ENCODE measurements at regions not wholly inside any gene's neighbourhood (a gene's known extent, or its start where the extent isn't known, plus 50 kb on each side); places are given as distances from the start of the nearest gene placed in this dataset.

DNA sequence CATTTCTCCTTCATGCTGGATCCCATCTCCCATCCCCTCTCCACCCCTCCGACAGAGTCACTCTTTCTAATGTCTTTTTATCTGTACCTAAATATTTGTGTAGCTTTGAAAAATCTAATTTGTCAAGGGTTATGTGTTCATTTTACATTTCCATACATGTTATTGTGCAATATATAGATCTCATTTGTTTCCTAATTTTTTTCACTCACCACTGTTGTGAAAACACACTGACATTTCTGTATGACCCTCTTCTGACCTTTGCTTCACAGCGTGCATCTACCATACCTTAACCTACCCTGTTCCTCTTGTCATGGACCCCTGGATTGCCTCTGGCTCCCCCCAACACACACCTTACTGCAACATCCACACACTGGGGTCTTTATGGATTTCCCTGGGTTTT is 942.9 kb downstream of the TBC1D22A start:
- H3K36me3 Mint-ChIP-seq = no peaks in the 10 kb centered on the region
- no peaks in the 10 kb centered on the region for H3K36me3 ChIP-seq (ENCODE audit: control insufficient read depth in 2 of 2, extremely low read depth in 1 of 2, insufficient read depth in 1 of 2, low read length in 1 of 2)
- no peak overlapping the region for H3K4me3 Mint-ChIP-seq
- no peak for DNase-seq
- H3K4me3 ChIP-seq (ENCODE audit: control insufficient read depth in 1 of 2, extremely low read depth in 1 of 2, low read length in 1 of 2) = no peak overlapping the region
- ChIA-PET CTCF (no interaction called here), POLR2A (interaction anchor here in 1 of 2 donors (0.6 kb wide), 1 partner anchor 8 kb away, joined by 3 read pairs; no protein-coding TSS in a partner anchor)
- no peak for ATAC-seq (replicated peaks in 1 of 4)
- H3K27ac ChIP-seq (ENCODE audit: low read length) = no peak overlapping the region
- no peaks in the 10 kb centered on the region for H3K9me3 ChIP-seq
- no peak overlapping the region for H3K27ac Mint-ChIP-seq
- WGBS (ENCODE audit: insufficient coverage) = 60% methylated on average over 1 of the region's 2 CpGs
- H3K27me3 Mint-ChIP-seq = peaks cover 17 to 23% of the 10 kb centered on the region in 2 donors
- no peaks in the 10 kb centered on the region for H3K4me1 Mint-ChIP-seq
- no peaks in the 10 kb centered on the region for H3K9me3 Mint-ChIP-seq
- peaks cover 2 to 11% of the 10 kb centered on the region in 2 experiments for H3K27me3 ChIP-seq (replicated peaks in 1 of 2; ENCODE audit: control insufficient read depth in 2 of 2, extremely low read depth in 1 of 2, insufficient read depth in 2 of 2, low read length in 1 of 2)
- no peaks in the 10 kb centered on the region for H3K4me1 ChIP-seq (ENCODE audit: control insufficient read depth in 1 of 2, extremely low read depth in 1 of 2, insufficient read depth in 2 of 2, low read length in 2 of 2)

GRCh38 chr22:47698906-47699305 is 936.5 kb downstream of the TBC1D22A start:
- H3K4me3 Mint-ChIP-seq = no peak overlapping the region
- ATAC-seq (replicated peaks in 1 of 4) = no peak
- CTCF ChIA-PET = no interaction called here
- Histone ChIP-seq H3K27ac (ENCODE audit: low read length) (no peak overlapping the region), H3K4me1 (ENCODE audit: control insufficient read depth in 1 of 2, extremely low read depth in 1 of 2, insufficient read depth in 2 of 2, low read length in 2 of 2) (no peaks in the 10 kb centered on the region), H3K27me3 (replicated peaks in 1 of 2; ENCODE audit: control insufficient read depth in 2 of 2, extremely low read depth in 1 of 2, insufficient read depth in 2 of 2, low read length in 1 of 2) (no peaks in the 10 kb centered on the region), H3K9me3 (no peaks in the 10 kb centered on the region), H3K4me3 (ENCODE audit: control insufficient read depth in 1 of 2, extremely low read depth in 1 of 2, low read length in 1 of 2) (no peak overlapping the region), H3K36me3 (ENCODE audit: control insufficient read depth in 2 of 2, extremely low read depth in 1 of 2, insufficient read depth in 1 of 2, low read length in 1 of 2) (no peaks in the 10 kb centered on the region)
- no peaks in the 10 kb centered on the region for H3K9me3 Mint-ChIP-seq
- POLR2A ChIA-PET = no interaction called here
- no peaks in the 10 kb centered on the region for H3K36me3 Mint-ChIP-seq
- H3K27me3 Mint-ChIP-seq = peaks cover 0 to 6% of the 10 kb centered on the region in 2 donors
- no peak for DNase-seq
- WGBS (ENCODE audit: insufficient coverage) = 60% methylated on average over 1 of the region's 8 CpGs
- H3K27ac Mint-ChIP-seq = no peak overlapping the region
- no peaks in the 10 kb centered on the region for H3K4me1 Mint-ChIP-seq

DNA sequence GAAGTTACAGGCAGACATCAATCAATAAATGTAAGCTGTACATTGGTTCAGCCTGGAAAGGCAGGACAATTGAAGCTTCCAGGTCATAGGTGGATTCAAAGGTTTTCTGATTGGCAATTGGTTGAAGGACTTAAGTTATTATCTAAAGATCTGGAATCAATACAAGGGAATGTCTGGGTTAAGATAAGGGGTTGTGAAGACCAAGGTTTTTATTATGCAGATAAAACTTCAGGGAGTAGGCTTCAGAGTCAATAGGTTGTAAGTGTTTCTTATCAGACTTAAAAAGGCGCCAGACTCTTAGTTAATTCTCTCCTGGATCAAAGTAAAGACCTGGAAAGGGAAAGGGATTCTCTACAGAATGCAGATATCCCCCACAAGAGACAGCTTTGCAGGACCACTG is 935.4 kb downstream of the TBC1D22A start:
- H3K36me3 Mint-ChIP-seq = no peaks in the 10 kb centered on the region

DNA sequence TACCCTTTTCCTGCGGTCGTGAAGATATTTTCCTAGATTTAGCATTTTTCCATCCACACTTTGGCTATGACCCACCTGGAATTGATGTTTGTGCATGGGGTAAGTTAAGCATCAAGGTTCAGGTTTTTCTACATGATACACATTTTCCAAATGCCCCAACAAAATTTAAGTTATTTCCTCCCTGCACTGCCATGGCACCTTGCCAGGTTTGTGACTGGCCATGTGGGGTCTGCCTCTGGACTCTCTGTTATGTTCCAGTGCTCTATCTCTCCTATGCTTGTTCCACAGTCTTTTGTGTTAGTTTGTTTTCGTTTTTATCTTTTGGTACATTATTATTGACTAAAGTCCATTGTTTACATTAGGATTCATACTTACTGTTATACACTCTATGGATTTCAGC is 934.3 kb downstream of the TBC1D22A start:
- Histone ChIP-seq H3K9me3 (no peaks in the 10 kb centered on the region), H3K27me3 (replicated peaks in 1 of 2; ENCODE audit: control insufficient read depth in 2 of 2, extremely low read depth in 1 of 2, insufficient read depth in 2 of 2, low read length in 1 of 2) (peaks cover 0 to 4% of the 10 kb centered on the region in 2 experiments), H3K4me3 (ENCODE audit: control insufficient read depth in 1 of 2, extremely low read depth in 1 of 2, low read length in 1 of 2) (no peak overlapping the region), H3K4me1 (ENCODE audit: control insufficient read depth in 1 of 2, extremely low read depth in 1 of 2, insufficient read depth in 2 of 2, low read length in 2 of 2) (no peaks in the 10 kb centered on the region), H3K36me3 (ENCODE audit: control insufficient read depth in 2 of 2, extremely low read depth in 1 of 2, insufficient read depth in 1 of 2, low read length in 1 of 2) (no peaks in the 10 kb centered on the region), H3K27ac (ENCODE audit: low read length) (no peak overlapping the region)
- H3K36me3 Mint-ChIP-seq = no peaks in the 10 kb centered on the region
- ATAC-seq (replicated peaks in 1 of 4) (no peak), DNase-seq (no peak)
- CTCF ChIA-PET = no interaction called here
- no peaks in the 10 kb centered on the region for H3K4me1 Mint-ChIP-seq
- no peaks in the 10 kb centered on the region for H3K9me3 Mint-ChIP-seq
- POLR2A ChIA-PET = no interaction called here
- H3K27ac Mint-ChIP-seq = no peak overlapping the region
- no peak overlapping the region for H3K4me3 Mint-ChIP-seq
- no CpG with 5 or more reads among the region's 3 CpGs for WGBS (ENCODE audit: insufficient coverage)
- H3K27me3 Mint-ChIP-seq = peaks cover 0 to 6% of the 10 kb centered on the region in 2 donors

More for the DNA sequence above, 935.4 kb downstream of the TBC1D22A start:
- ATAC-seq (replicated peaks in 1 of 4) (no peak), DNase-seq (no peak)
- POLR2A ChIA-PET = no interaction called here
- no peak overlapping the region for H3K4me3 ChIP-seq (ENCODE audit: control insufficient read depth in 1 of 2, extremely low read depth in 1 of 2, low read length in 1 of 2)
- no peaks in the 10 kb centered on the region for H3K36me3 ChIP-seq (ENCODE audit: control insufficient read depth in 2 of 2, extremely low read depth in 1 of 2, insufficient read depth in 1 of 2, low read length in 1 of 2)
- no peaks in the 10 kb centered on the region for H3K4me1 ChIP-seq (ENCODE audit: control insufficient read depth in 1 of 2, extremely low read depth in 1 of 2, insufficient read depth in 2 of 2, low read length in 2 of 2)
- CTCF ChIA-PET = no interaction called here
- Mint-ChIP-seq H3K27me3 (peaks cover 0 to 6% of the 10 kb centered on the region in 2 donors), H3K27ac (no peak overlapping the region), H3K4me3 (no peak overlapping the region), H3K4me1 (no peaks in the 10 kb centered on the region), H3K9me3 (no peaks in the 10 kb centered on the region)
- no peak overlapping the region for H3K27ac ChIP-seq (ENCODE audit: low read length)
- WGBS (ENCODE audit: insufficient coverage) = no CpG with 5 or more reads among the region's 1 CpG
- H3K9me3 ChIP-seq = no peaks in the 10 kb centered on the region
- peaks cover 0 to 4% of the 10 kb centered on the region in 2 experiments for H3K27me3 ChIP-seq (replicated peaks in 1 of 2; ENCODE audit: control insufficient read depth in 2 of 2, extremely low read depth in 1 of 2, insufficient read depth in 2 of 2, low read length in 1 of 2)

DNA sequence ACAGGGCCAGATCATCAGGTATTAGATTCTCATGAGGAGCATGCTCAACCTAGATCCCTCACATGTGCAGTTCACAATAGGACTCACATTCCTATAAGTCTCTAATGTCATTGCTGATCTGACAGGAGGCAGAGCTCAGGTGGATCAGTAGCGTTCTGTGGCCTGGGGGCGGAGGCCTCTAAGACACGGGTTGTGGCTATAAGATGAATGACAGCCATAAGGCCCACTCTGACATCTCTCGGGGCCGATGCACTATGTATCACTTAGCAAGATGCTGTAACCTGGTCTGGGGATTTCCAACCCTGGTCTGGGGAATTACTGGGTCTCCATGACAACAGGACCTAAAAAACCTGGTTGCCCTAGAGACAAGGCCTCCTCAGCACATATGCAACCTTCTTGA is 932.7 kb downstream of the TBC1D22A start:
- Mint-ChIP-seq H3K4me1 (no peaks in the 10 kb centered on the region), H3K4me3 (no peak overlapping the region), H3K27ac (no peak overlapping the region), H3K27me3 (peaks cover 0 to 6% of the 10 kb centered on the region in 2 donors), H3K9me3 (no peaks in the 10 kb centered on the region), H3K36me3 (no peaks in the 10 kb centered on the region)
- WGBS (ENCODE audit: insufficient coverage) = 84% methylated on average over 4 of the region's 5 CpGs
- H3K4me3 ChIP-seq (ENCODE audit: control insufficient read depth in 1 of 2, extremely low read depth in 1 of 2, low read length in 1 of 2) = no peak overlapping the region
- CTCF ChIA-PET = no interaction called here
- POLR2A ChIA-PET = no interaction called here
- peaks cover 0 to 4% of the 10 kb centered on the region in 2 experiments for H3K27me3 ChIP-seq (replicated peaks in 1 of 2; ENCODE audit: control insufficient read depth in 2 of 2, extremely low read depth in 1 of 2, insufficient read depth in 2 of 2, low read length in 1 of 2)
- H3K27ac ChIP-seq (ENCODE audit: low read length) = no peak overlapping the region
- no peak for DNase-seq
- no peaks in the 10 kb centered on the region for H3K4me1 ChIP-seq (ENCODE audit: control insufficient read depth in 1 of 2, extremely low read depth in 1 of 2, insufficient read depth in 2 of 2, low read length in 2 of 2)
- no peak for ATAC-seq (replicated peaks in 1 of 4)
- H3K9me3 ChIP-seq = no peaks in the 10 kb centered on the region
- H3K36me3 ChIP-seq (ENCODE audit: control insufficient read depth in 2 of 2, extremely low read depth in 1 of 2, insufficient read depth in 1 of 2, low read length in 1 of 2) = no peaks in the 10 kb centered on the region

- H3K4me3 Mint-ChIP-seq = no peak overlapping the region
- Histone ChIP-seq H3K27me3 (replicated peaks in 1 of 2; ENCODE audit: control insufficient read depth in 2 of 2, extremely low read depth in 1 of 2, insufficient read depth in 2 of 2, low read length in 1 of 2) (peaks cover 0 to 4% of the 10 kb centered on the region in 2 experiments), H3K36me3 (ENCODE audit: control insufficient read depth in 2 of 2, extremely low read depth in 1 of 2, insufficient read depth in 1 of 2, low read length in 1 of 2) (no peaks in the 10 kb centered on the region), H3K27ac (ENCODE audit: low read length) (no peak overlapping the region), H3K9me3 (no peaks in the 10 kb centered on the region), H3K4me3 (ENCODE audit: control insufficient read depth in 1 of 2, extremely low read depth in 1 of 2, low read length in 1 of 2) (no peak overlapping the region), H3K4me1 (ENCODE audit: control insufficient read depth in 1 of 2, extremely low read depth in 1 of 2, insufficient read depth in 2 of 2, low read length in 2 of 2) (no peaks in the 10 kb centered on the region)
- ChIA-PET CTCF (interaction anchor here in 1 of 2 donors (0.7 kb wide), 1 partner anchor 49 kb away, joined by 3 read pairs; no protein-coding TSS in a partner anchor), POLR2A (interaction anchor here in 1 of 2 donors (0.7 kb wide), 1 partner anchor 112 kb away, joined by 8 read pairs; no protein-coding TSS in a partner anchor)
- H3K27me3 Mint-ChIP-seq = peaks cover 0 to 6% of the 10 kb centered on the region in 2 donors
- H3K36me3 Mint-ChIP-seq = no peaks in the 10 kb centered on the region
- H3K4me1 Mint-ChIP-seq = no peaks in the 10 kb centered on the region
- ATAC-seq (replicated peaks in 1 of 4) (no peak), DNase-seq (no peak)
- H3K9me3 Mint-ChIP-seq = no peaks in the 10 kb centered on the region
- no peak overlapping the region for H3K27ac Mint-ChIP-seq
- WGBS (ENCODE audit: insufficient coverage) = no CpG with 5 or more reads among the region's 4 CpGs
Measured at GRCh38 chr22:47694536-47695130, 932.2 kb downstream of the TBC1D22A start.

DNA sequence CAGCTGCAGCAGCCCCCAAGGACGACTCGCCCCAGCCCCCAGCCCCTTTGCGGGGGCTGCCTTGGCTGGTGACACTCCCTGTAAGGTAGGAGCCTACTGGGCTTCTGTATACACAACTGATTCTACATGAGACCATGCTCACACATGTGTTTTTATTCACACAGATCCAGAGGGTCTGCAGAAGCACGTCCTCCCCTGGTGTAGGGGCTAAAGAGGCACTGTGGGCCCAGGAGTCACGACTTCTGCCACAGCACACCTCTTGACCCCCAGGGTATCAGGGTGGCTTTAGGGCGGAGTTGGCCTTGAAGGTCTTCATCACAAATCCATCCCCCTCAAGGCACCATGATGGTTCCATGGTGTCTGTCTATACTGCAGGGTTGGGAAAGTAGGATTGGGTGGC is 931.2 kb downstream of the TBC1D22A start:
- Histone ChIP-seq H3K36me3 (ENCODE audit: control insufficient read depth in 2 of 2, extremely low read depth in 1 of 2, insufficient read depth in 1 of 2, low read length in 1 of 2) (no peaks in the 10 kb centered on the region), H3K4me3 (ENCODE audit: control insufficient read depth in 1 of 2, extremely low read depth in 1 of 2, low read length in 1 of 2) (no peak overlapping the region), H3K9me3 (no peaks in the 10 kb centered on the region), H3K27me3 (replicated peaks in 1 of 2; ENCODE audit: control insufficient read depth in 2 of 2, extremely low read depth in 1 of 2, insufficient read depth in 2 of 2, low read length in 1 of 2) (peaks cover 0 to 7% of the 10 kb centered on the region in 2 experiments), H3K27ac (ENCODE audit: low read length) (no peak overlapping the region), H3K4me1 (ENCODE audit: control insufficient read depth in 1 of 2, extremely low read depth in 1 of 2, insufficient read depth in 2 of 2, low read length in 2 of 2) (no peaks in the 10 kb centered on the region)
- CTCF ChIA-PET = no interaction called here
- WGBS (ENCODE audit: insufficient coverage) = 44% methylated on average over 2 of the region's 6 CpGs
- POLR2A ChIA-PET = no interaction called here
- Mint-ChIP-seq H3K36me3 (no peaks in the 10 kb centered on the region), H3K27ac (no peak overlapping the region), H3K27me3 (peaks cover 0 to 6% of the 10 kb centered on the region in 2 donors), H3K9me3 (no peaks in the 10 kb centered on the region), H3K4me3 (no peak overlapping the region), H3K4me1 (no peaks in the 10 kb centered on the region)
- DNase-seq = no peak
- no peak for ATAC-seq (replicated peaks in 1 of 4)

Measured in T-cell (primary cell).